NOMO-1 (cell line): ENCODE measurements at regions not wholly inside any gene's neighbourhood (a gene's known extent, or its start where the extent isn't known, plus 50 kb on each side); places are given as distances from the start of the nearest gene placed in this dataset.
A peak's percentile ranks its signal among the peaks of the same experiment; 100 is the strongest.
"Not testable (repeated sequence)": the region's sequence is repeated elsewhere in the genome, so short reads cannot be mapped to it uniquely, and the experiment has no call there.

Source experiments
- DNase-seq, 2 experiments: peaks; one replicate each; lab custom pipeline; 2025; ENCODE audit not compliant: unreplicated experiment in 2 of 2; lab: John Stamatoyannopoulos, UW

- no peak for DNase-seq
These were observed 90.9 kb upstream of the MDM1 start for GRCh38 chr12:68422956-68423574.

- DNase-seq, result no peak
These were observed 93.8 kb upstream of the MDM1 start for GRCh38 chr12:68425998-68426397.

DNA sequence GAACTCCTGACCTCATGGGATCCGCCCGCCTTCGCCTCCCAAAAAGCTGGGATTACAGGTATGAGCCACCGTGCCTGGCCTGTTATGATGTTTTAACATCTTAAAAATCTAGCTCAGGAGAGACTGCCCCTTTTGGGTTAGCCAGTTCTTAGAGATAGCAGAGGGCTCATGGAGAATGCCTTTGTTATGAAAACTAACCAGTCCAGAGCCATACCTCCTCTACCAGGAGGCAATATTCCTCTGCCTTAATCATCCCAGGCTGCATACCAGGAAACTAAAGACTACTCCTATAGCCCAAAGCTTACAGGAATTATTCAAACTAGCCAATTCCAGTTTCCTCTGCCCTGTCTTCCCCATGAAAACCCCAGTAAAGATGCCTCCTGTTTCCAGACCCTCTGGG, 96.0 kb upstream of the MDM1 start:
- no peak for DNase-seq

GRCh38 chr12:68428724-68429501, 96.8 kb upstream of the MDM1 start:
- DNase-seq, result no peak

DNA sequence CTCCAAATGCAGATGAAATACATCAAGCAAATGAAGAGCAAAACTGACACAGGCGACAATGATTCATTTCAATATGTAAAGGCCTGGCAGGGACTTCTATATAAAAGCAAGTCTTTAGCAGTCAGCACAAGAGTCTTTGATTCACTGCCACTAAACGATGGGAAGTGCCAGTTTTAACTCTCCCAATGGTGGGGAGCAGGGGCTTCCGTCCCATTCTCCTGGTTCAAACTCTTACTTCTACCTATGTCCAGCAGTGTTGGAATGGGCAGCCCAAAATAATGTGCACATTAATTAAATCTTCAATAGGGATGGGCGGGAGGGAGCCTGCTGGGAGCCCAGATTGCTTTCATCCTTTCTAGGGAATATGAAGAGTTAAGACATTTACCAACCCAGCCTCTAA, 97.5 kb upstream of the MDM1 start:
- DNase-seq, result no peak

- DNase-seq, result no peak
These were observed 99.6 kb upstream of the MDM1 start for GRCh38 chr12:68431786-68432185.

GRCh38 chr12:68432622-68433021, 100.5 kb upstream of the MDM1 start:
- no peak for DNase-seq

DNA sequence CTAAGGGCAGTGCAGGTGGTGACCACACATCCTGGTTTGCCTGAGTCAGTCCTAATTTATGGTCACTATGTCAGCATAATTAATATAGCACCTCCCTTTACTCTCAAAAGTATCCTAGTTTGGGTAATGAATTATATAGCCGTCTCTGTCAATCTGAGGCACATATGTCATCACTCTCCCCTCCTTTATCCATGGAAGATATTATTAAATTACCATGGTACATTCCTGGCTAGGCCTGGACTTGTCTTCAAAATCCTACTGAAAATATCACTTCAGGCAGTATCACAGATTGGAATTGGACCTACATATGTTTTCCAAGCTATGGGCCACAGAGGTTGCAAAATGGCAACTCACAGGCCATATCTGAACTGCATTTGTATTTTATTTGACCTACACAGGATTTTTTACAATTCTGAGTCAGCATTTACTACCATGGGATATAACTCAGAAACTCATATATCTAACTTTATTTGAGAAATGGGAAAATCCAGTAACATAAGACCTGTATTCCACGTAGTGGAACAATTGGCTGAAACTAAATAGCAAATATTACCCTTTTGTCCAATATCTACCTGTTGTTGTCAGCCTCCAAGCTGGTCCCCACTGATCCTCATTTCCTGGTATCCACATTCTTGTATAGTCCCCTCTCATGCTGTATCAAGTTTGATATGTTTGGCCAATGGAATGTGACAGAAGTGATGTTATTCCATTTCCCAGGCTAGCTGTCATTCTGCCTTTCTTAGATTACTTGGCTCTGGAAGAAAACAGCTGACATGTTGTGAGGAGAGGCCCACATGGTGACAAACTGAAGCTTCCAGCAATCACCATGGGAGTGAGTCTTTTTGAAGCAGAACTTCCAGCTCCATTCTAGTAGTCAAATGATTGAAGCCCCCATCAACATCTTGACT, 102.5 kb upstream of the MDM1 start:
- DNase-seq, result no peak

DNA sequence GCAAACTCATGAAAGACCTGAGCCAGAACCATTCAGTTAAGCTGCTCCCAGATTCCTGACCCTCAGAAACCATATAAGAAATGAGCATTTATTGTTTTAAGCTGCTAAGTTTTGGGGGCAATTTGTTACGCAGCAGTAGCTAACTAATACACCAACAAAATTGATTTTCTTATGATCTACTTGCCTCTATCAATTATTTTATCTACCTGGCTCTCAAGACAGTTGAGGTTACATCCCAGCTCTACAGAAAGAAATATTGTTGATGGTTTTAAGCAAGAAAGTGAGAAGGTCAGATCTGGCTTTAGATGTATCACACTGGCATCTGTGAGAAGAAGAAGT, 103.1 kb upstream of the MDM1 start:
- DNase-seq, result no peak

DNA sequence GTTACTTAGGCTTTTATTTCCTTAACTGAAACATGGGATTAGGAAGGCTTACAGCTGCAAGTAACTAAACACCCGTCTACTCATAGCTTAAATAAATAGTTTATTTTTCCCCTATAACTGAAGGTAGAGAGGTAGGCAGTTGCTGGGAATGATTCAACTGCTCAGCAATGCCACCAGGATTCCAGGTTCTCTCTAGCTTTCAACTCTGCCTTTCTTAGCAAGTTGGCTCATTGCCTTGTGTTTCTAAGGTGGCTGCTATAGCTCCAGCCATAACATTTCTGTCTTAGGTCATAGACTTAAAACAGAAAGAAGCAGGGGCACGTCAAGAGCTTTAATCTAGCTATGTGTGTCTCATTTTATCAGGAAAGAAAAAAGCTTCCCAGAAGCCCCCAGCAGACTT, 103.7 kb upstream of the MDM1 start:
- DNase-seq, result no peak

GRCh38 chr12:68438601-68439000, 106.4 kb upstream of the MDM1 start:
- DNase-seq, result no peak

DNA sequence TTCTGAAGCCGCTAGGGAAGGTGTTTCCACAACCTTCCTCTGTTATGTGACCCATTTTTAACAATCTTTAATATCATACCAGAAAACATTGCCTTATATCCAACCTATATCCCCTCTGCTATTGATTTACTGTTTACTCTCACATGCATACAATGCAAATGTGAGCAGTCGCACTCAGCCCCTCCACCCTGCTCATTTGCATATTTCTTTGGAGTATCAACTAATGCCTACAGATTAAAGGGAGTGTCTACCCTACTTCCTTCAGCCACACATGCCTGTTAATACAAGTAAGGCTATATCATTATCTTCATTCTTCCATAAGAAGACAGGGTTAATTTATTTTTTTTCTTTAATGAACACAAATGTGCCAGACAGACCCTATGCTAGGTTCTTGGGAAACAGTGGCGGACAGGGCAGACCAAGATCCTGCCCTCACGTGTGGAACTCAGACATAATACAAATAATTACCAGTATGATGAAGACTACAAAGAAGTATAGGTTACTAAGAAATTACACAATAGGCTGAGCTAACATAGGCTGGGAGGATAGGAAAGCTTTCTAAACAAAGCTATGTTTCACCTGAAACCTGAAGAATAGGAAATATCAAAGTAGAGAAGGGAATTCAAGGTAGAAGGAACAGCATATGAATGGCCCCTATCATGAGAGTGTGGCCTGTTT, 107.3 kb upstream of the MDM1 start:
- DNase-seq, result no peak

DNA sequence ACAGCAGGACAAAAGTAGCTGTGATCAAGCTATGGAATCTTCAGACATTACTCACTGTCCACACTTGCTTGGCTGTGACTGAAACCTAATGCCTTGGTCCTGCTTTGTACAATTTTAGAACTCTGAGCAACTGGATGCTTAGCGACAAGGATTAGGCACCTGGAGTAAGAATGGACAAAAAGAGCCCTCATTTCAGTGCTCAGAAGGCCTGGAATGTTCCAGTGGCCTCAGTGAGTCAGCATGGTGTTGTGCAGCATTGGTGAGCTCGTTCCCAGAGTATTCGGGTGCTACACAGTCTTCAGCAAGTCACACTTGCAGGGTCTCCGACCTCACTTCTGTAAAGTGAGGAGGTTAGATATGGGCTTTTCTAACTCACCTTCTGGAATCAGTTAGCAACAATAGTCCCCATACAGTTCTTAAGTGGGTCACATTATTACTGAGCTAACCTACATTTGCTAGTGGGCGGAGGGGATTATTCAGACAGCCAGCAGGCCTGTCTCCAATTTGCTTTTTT, 108.0 kb upstream of the MDM1 start:
- no peak for DNase-seq

- DNase-seq, result no peak
These were observed 109.0 kb upstream of the MDM1 start for GRCh38 chr12:68441167-68441566.

- DNase-seq, result not testable (repeated sequence)
These were observed 110.3 kb upstream of the MDM1 start for GRCh38 chr12:68442353-68442972.

DNA sequence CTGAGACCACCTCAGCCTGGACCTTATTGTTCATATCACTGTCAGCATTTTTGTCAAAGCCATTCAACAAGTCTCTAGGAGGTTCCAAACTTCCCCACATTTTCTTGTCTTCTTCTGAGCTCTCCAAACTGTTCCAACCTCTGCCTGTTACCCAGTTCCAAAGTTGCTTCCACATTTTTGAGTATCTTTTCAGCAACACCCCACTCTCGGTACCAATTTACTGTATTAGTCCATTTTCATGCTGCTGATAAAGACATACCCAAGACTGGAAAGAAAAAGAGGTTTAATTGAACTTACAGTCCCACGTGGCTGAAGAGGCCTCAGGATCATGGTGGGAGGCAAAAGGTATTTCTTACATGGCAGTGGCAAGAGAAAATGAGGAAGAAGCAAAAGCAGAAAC, 111.5 kb upstream of the MDM1 start:
- not testable (repeated sequence) for DNase-seq

DNA sequence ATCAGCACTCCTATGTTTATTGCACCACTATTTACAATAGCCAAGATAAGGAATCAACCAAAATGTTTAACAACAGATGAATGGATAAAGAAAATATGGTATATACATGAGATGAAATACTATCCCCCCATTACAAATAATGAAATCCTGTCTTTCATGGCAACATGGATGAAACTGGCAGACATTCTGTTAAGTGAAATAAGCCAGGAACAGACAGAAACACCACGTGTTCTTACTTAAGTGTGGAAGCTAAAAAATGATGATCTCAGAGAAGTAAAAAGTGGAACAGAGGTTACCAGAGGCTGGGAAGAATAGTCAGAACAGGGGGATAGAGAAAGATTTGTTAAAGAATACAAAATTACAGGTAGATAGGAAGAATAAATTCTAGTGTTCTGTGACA, 113.7 kb upstream of the MDM1 start:
- no peak for DNase-seq

GRCh38 chr12:68446384-68446783, 114.2 kb upstream of the MDM1 start:
- DNase-seq, result no peak

DNA sequence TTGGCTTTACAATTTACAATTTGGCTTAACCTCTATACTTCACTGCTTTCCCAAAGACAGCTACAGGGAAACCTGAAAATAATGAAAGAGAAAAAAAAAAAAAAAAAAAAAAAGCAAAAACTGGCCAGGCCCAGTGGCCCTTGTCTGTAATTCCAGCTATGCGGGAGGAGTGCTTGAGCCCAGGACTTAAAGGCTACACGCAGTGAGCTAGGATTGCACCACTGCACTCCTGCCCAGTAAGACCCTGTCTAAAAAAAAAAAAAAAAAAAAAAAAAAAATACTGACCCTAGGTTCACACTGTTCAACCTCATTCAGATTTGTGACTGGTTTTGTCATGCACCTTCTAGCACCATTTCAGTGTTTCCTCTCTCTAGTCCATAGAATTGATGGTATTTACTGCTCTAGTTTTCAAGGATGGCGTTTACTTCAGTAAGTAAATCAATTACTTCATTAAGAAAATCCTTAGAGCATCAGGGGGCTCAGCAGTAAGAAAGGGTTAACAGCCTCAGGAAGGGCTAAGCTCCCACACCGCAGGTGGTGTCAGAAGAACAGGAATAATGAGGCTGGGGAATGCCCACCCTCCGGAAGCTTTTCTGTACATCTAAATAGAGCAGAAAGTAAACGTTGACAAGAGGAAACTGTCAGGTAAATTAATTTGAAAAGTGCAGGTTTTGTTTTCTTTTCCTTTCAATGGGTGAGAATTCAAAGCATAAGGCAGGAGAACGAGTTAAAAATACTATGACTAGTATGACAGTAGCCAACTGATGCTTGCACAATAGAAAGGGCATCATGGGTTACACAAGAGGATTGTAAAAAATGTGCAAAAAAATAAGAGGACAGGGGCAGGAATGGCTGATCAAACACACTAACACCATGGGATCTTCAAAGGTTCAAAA, 115.0 kb upstream of the MDM1 start:
- DNase-seq, result peak; percentile 43 to 67
